ENCODE measurements at regions not wholly inside any gene's neighbourhood (a gene's known extent, or its start where the extent isn't known, plus 50 kb on each side); places are given as distances from the start of the nearest gene placed in this dataset.

GRCh38 chr17:62899361-62899760 is 66.7 kb upstream of the TANC2 start:
- no peaks in the 10 kb centered on the region for H3K9me2 ChIP-seq (replicated peaks; ENCODE audit: insufficient read depth, low read length)
- no peaks in the 10 kb centered on the region for H3K36me3 ChIP-seq (replicated peaks; ENCODE audit: insufficient read depth, low read length)
- no peaks in the 10 kb centered on the region for H3K27me3 ChIP-seq (replicated peaks; ENCODE audit: insufficient read depth, low read length)
- H3K4me2 ChIP-seq (ENCODE audit: low read depth, low read length): no peak overlapping the region
- H3K9me3 ChIP-seq (replicated peaks; ENCODE audit: insufficient read depth, low read length): no peaks in the 10 kb centered on the region
- H2AFZ ChIP-seq (ENCODE audit: low read length): no peak overlapping the region
- no peak for DNase-seq
- no peaks in the 10 kb centered on the region for H3K79me2 ChIP-seq (ENCODE audit: low read length)
- no peak overlapping the region for H3K4me3 ChIP-seq (ENCODE audit: low read length)
- H3K4me1 ChIP-seq (ENCODE audit: low read length): no peaks in the 10 kb centered on the region
- no peak overlapping the region for H3K9ac ChIP-seq (ENCODE audit: low read length)
- TF ChIP-seq CTCF (IDR thresholded peaks at IDR 0.05; ENCODE audit: low read length) (no peak), EZH2phosphoT487 (IDR thresholded peaks at IDR 0.05; ENCODE audit: low read length) (no peak), EZH2 (optimal IDR thresholded peaks at IDR 0.05; ENCODE audit: low read depth, low read length) (no peak)
- H4K20me1 ChIP-seq (ENCODE audit: insufficient read depth, low read length): no peaks in the 10 kb centered on the region
- no peak overlapping the region for H3K27ac ChIP-seq (ENCODE audit: low read length)
- H3F3A ChIP-seq (ENCODE audit: insufficient read depth, low read length): no peaks in the 10 kb centered on the region

GRCh38 chr17:62898239-62898864 is 67.7 kb upstream of the TANC2 start:
- no peaks in the 10 kb centered on the region for H3K27me3 ChIP-seq (replicated peaks; ENCODE audit: insufficient read depth, low read length)
- no peak overlapping the region for H3K9ac ChIP-seq (ENCODE audit: low read length)
- H3K36me3 ChIP-seq (replicated peaks; ENCODE audit: insufficient read depth, low read length): no peaks in the 10 kb centered on the region
- H3K9me2 ChIP-seq (replicated peaks; ENCODE audit: insufficient read depth, low read length): no peaks in the 10 kb centered on the region
- DNase-seq: no peak
- no peaks in the 10 kb centered on the region for H4K20me1 ChIP-seq (ENCODE audit: insufficient read depth, low read length)
- no peaks in the 10 kb centered on the region for H3K79me2 ChIP-seq (ENCODE audit: low read length)
- H3K9me3 ChIP-seq (replicated peaks; ENCODE audit: insufficient read depth, low read length): no peaks in the 10 kb centered on the region
- no peak overlapping the region for H3K4me3 ChIP-seq (ENCODE audit: low read length)
- H3K27ac ChIP-seq (ENCODE audit: low read length): no peak overlapping the region
- no peak overlapping the region for H2AFZ ChIP-seq (ENCODE audit: low read length)
- no peak overlapping the region for H3K4me2 ChIP-seq (ENCODE audit: low read depth, low read length)
- no peaks in the 10 kb centered on the region for H3F3A ChIP-seq (ENCODE audit: insufficient read depth, low read length)
- no peak for TF ChIP-seq EZH2 (optimal IDR thresholded peaks at IDR 0.05; ENCODE audit: low read depth, low read length)
- TF ChIP-seq CTCF (IDR thresholded peaks at IDR 0.05; ENCODE audit: low read length): no peak
- no peak for TF ChIP-seq EZH2phosphoT487 (IDR thresholded peaks at IDR 0.05; ENCODE audit: low read length)
- no peaks in the 10 kb centered on the region for H3K4me1 ChIP-seq (ENCODE audit: low read length)

- H3K4me1 ChIP-seq (ENCODE audit: low read length): no peaks in the 10 kb centered on the region
- H3K9me2 ChIP-seq (replicated peaks; ENCODE audit: insufficient read depth, low read length): no peaks in the 10 kb centered on the region
- no peak overlapping the region for H3K4me3 ChIP-seq (ENCODE audit: low read length)
- H3F3A ChIP-seq (ENCODE audit: insufficient read depth, low read length): no peaks in the 10 kb centered on the region
- no peaks in the 10 kb centered on the region for H3K9me3 ChIP-seq (replicated peaks; ENCODE audit: insufficient read depth, low read length)
- H3K27ac ChIP-seq (ENCODE audit: low read length): no peak overlapping the region
- H3K4me2 ChIP-seq (ENCODE audit: low read depth, low read length): no peak overlapping the region
- TF ChIP-seq EZH2 (optimal IDR thresholded peaks at IDR 0.05; ENCODE audit: low read depth, low read length) (no peak), EZH2phosphoT487 (IDR thresholded peaks at IDR 0.05; ENCODE audit: low read length) (no peak), CTCF (IDR thresholded peaks at IDR 0.05; ENCODE audit: low read length) (no peak)
- H2AFZ ChIP-seq (ENCODE audit: low read length): no peak overlapping the region
- no peaks in the 10 kb centered on the region for H4K20me1 ChIP-seq (ENCODE audit: insufficient read depth, low read length)
- H3K27me3 ChIP-seq (replicated peaks; ENCODE audit: insufficient read depth, low read length): no peaks in the 10 kb centered on the region
- DNase-seq: no peak
- no peaks in the 10 kb centered on the region for H3K79me2 ChIP-seq (ENCODE audit: low read length)
- no peak overlapping the region for H3K9ac ChIP-seq (ENCODE audit: low read length)
- H3K36me3 ChIP-seq (replicated peaks; ENCODE audit: insufficient read depth, low read length): no peaks in the 10 kb centered on the region
Measured at GRCh38 chr17:62897706-62898105, 68.3 kb upstream of the TANC2 start.

Measured in MM.1S (cell line).